CD4-positive, alpha-beta T cell treated with Interleukin-12 subunit alpha and Interleukin-12 subunit beta, for 1 hour (primary cell): ENCODE measurements at regions not wholly inside any gene's neighbourhood (a gene's known extent, or its start where the extent isn't known, plus 50 kb on each side); places are given as distances from the start of the nearest gene placed in this dataset.
"Not testable (repeated sequence)": the region's sequence is repeated elsewhere in the genome, so short reads cannot be mapped to it uniquely, and the experiment has no call there.

ENCODE experiments used
- DNase-seq: peaks from one replicate; pipeline ENCODE4 v3.0.0-alpha.2; 2020

DNA sequence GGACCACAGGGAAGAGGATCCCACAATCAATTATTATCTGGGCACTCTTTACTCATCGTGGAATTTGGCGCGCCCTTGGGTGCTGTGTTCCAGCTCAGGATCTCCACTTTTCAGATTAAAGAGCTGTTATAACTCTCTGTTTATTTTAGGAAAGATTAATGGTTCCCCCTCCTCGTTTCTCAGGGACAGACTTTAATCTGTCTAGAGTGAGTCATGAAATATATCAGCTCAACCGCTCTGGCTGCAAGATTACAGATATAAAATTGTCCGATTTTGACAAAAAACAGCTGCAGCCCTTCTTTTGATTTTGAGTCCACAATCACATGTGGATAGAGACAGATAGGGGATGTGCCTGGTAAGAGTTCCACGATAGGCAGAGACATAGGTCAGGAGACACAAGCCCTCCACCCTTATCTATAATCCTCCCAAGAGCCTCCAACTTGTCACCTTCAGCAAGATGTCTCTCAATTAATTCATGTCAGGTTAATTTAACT lies 77.6 kb upstream of the ANKRD55 start:
- no peak for DNase-seq

DNA sequence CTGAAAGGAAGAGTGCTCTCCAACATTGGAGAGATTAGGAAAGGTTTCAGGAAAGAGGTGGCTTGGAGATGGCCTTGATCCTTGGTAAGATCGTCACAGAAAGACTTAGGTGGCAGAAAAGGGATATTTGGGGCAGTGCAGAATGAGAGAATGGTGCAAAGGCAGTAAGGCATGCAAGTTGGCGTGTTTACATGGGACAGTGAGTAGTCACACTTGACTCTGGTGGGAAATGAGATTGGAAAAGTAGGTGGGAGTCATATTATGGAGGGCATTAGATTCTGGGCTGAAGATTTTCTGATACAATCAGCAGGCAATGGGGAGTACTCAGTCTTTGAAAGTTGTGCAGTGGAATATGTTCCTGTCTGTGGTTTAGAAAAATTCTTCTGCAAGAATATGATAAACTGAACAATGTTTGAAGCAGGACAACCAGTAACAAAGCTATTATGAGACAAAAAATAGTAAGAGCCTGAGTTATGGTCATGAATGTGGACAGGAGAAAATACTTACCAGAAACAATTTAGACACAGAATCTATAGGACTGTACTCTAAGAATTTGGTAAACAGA lies 76.2 kb upstream of the ANKRD55 start:
- DNase-seq = no peak

DNA sequence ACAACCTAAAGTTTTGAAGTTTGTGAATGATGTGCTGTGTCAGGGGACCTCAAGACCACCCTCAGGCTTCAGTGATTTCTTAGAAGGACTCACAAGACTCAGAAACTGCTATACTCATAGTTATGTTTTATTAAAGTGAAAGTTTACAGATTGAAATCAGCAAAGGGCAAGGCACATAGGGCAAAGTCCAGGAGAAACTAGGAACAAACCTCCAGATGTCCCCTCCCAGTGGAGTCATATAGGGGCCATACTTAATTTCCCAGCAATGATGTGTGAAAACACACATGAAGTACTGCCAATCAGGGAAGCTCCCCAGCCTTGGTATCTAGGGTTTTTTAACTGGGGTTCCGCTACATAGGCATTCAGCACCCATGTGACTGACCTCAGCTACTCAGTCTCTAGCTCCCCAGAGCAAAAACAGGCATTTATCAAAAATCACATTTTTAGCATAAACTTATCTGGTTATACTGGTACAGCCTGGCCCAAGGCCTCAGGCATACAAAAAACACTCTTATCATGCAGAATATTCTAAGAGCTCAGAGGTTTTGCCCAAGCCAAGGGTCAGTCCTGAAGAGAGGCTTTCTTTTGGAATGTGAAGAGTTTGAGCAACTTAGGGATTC lies 74.7 kb upstream of the ANKRD55 start:
- DNase-seq = no peak

GRCh38 chr5:56306433-56307150 lies 73.5 kb upstream of the ANKRD55 start:
- no peak for DNase-seq

GRCh38 chr5:56305001-56305950 lies 72.1 kb upstream of the ANKRD55 start:
- DNase-seq = no peak

DNA sequence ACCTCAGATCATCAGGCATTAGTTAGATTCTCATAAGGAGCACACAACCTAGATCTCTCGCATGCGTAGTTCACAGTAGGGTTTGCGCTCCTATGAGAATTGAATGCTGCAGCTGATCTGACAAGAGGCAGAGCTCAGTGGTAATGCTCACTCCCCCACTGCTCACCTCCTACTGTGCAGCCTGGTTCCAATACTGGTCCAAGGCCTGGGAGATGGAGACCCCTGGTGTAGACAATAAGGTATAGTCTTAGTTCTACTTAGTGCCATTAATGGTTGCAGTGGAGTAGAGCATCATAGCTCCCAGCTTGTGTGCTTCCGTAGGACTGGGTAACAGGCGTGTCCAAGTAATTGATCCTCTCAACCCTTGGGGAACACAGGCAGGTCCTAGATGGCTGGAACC lies 70.4 kb upstream of the ANKRD55 start:
- no peak for DNase-seq

GRCh38 chr5:56302027-56302426 lies 68.9 kb upstream of the ANKRD55 start:
- no peak for DNase-seq

GRCh38 chr5:56301069-56301468 lies 67.9 kb upstream of the ANKRD55 start:
- no peak for DNase-seq

DNA sequence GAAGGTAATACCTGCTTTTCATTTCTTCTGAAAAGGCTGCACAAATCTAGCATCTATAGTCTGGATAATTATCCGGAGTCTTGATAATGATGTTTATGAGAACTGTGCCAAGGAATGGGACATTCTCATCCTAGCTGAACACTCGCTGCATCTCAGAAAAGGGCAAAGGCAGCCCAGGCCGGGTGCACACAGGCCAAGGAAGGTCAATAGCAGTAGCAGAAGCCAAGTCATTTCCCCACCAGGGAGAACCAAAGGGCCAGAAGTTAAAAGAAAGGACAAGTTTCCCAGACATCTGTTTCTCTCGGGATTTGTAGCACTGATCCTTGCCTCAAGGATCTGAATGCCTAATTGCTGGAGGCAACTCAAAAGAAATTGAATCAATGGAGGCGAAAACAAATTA lies 66.1 kb upstream of the ANKRD55 start:
- DNase-seq = no peak

GRCh38 chr5:56298336-56299090 lies 65.4 kb upstream of the ANKRD55 start:
- no peak for DNase-seq

DNA sequence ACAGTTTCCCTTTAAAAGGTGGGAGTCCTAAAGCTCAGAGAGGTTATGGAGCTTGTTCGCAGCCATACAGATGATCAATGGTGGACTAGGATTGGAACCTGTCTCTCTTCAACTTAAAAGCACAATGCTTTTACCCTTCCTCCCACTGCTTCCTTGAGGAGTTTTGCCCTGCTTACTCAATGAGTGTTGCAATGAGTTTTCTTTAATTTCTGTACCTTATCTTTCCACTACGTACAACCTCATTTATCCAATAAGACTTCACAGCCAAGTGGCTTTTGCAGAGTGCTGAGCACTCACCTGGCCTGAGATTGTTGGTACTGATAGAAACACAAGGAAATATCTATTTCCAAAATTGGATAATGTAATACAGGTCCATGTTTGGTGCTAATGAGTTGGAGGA lies 64.7 kb upstream of the ANKRD55 start:
- DNase-seq = no peak

DNA sequence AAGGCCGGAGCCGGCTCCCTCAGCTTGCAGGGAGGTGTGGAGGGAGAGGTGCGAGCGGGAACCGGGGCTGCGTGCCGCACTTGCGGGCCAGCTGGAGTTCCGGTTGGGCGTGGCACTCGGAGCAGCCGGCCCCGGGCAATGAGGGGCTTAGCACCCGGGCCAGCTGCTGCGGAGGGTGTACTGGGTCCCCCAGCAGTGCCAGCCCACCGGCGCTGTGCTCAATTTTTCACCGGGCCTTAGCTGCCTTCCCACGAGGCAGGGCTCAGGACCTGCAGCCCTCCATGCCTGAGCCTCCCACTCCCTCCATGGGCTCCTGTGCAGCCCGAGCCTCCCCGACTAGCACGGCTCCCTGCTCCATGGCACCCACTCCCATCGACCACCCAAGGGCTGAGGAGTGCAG lies 62.2 kb upstream of the ANKRD55 start:
- not testable (repeated sequence) for DNase-seq

GRCh38 chr5:56294354-56294753 lies 61.2 kb upstream of the ANKRD55 start:
- DNase-seq = no peak

GRCh38 chr5:56292874-56293273 lies 59.7 kb upstream of the ANKRD55 start:
- DNase-seq = not testable (repeated sequence)

DNA sequence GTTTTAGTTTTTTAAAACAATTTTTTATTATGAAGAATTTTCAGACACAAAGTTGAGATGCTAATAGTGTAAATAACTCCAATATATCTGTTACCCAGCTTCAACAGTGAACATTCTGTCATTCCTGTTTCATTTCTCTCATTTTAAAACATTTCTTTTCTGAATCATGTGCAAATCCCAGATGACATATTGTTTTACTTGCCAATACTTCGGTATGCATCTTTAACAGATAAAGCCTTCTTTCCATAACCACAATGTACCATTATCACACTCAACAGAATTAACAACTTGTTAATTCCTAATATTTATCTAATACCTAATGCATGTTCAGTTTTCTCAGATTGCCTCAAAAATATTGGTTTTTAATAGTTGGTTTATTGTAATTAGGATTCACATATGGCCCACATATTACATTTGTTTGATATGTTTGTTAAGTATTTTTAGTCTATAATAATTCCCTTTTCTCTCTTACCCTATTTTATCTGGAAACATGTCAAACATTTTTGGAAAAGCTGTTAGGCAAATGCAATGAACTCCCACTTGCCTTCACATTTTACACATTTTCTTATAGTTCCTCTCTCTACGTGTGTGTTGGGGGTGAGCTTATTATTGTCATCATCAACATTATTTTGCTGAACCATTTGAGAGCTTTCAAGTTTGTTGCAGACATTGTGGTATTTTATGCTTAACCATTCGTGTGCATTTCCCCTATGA lies 58.7 kb upstream of the ANKRD55 start:
- no peak for DNase-seq

- DNase-seq = no peak
Observed at GRCh38 chr5:56291079-56291643, 58.0 kb upstream of the ANKRD55 start.

GRCh38 chr5:56290378-56291078 lies 57.4 kb upstream of the ANKRD55 start:
- no peak for DNase-seq

- no peak for DNase-seq
Observed at GRCh38 chr5:56289602-56289987, 56.5 kb upstream of the ANKRD55 start.

DNA sequence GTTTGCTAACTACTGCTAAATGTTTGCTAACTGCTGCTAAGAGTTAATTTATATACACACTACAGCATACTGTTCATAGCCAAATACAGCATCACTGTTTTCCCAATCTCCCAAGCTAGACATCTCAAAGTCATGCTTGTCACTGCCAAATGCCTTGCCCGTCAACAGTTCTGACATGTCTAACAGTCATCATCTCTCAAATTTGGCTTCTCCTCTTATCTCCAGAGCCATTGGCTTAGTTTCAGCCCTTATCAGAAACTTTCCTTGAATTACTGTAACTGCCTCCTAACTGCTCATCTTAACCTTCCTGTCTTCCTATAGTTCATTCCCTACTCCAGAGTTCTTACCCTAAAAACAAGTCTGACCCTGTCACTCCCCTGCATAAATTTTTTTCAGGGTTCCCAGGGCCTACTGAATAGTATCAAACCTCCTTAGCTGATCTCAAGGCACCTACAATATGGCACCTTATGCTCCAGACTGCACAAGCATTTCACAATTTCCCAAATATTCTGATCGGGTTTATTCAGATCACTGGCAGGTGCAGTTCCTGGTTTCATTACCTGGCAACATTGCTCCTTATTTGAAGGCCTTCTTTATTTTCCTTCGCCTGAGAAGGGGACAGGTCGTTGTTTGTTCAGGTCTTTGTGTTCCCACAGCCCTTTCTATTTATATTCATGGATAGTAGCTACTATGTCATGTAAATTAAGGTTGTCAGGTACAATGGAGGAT lies 55.9 kb upstream of the ANKRD55 start:
- DNase-seq = no peak
